Natural killer cell (primary cell): ENCODE measurements at regions not wholly inside any gene's neighbourhood (a gene's known extent, or its start where the extent isn't known, plus 50 kb on each side); places are given as distances from the start of the nearest gene placed in this dataset.

Experiments used
- ATAC-seq, 3 donors: fragments of 150-1000 bp in 2 of 3; fragments of 200-7000 bp in 1 of 3; cut with Tn5 transposase; 1 replicate in 1 of 3; 2 replicates in 2 of 3; pipeline ENCODE4 v1.10.0; 2021; ENCODE audit warnings: mild to moderate bottlenecking in 2 of 3, moderate library complexity in 2 of 3
- DNase-seq, 2 donors: peaks; one replicate each; pipeline versions ENCODE4 v3.0.0 to v3.0.0-alpha.2; 2013 to 2021; ENCODE audit warnings: mixed read lengths in 1 of 2
- H3K27ac ChIP-seq: one replicate; pipeline ENCODE4 v1.5.1; 2013; ENCODE audit warnings: mild to moderate bottlenecking, low read length
- H3K27me3 ChIP-seq: one replicate; pipeline ENCODE4 v1.6.1; 2013; ENCODE audit warnings: low read length; ENCODE audit not compliant: control insufficient read depth, insufficient read depth
- H3K36me3 ChIP-seq: one replicate; pipeline ENCODE4 v1.6.1; 2013; ENCODE audit warnings: low read length; ENCODE audit not compliant: control insufficient read depth, insufficient read depth
- H3K4me1 ChIP-seq: one replicate; pipeline ENCODE4 v1.6.1; 2013; ENCODE audit warnings: low read length; ENCODE audit not compliant: control insufficient read depth, insufficient read depth
- H3K4me3 ChIP-seq: one replicate; pipeline ENCODE4 v1.5.1; 2013; ENCODE audit warnings: low read length
- H3K9me3 ChIP-seq: one replicate; pipeline ENCODE4 v1.6.1; 2013; ENCODE audit warnings: low read length; ENCODE audit not compliant: control insufficient read depth, insufficient read depth
- H3K27ac Mint-ChIP-seq, 2 donors: one replicate each; pipeline ENCODE4 v1.8.0; 2022; ENCODE audit warnings: mild to moderate bottlenecking in 2 of 2, mixed read lengths in 2 of 2, moderate library complexity in 1 of 2
- H3K27me3 Mint-ChIP-seq, 2 donors: one replicate each; pipeline ENCODE4 v1.8.0; 2022; ENCODE audit warnings: low read depth in 2 of 2, mixed read lengths in 2 of 2
- H3K36me3 Mint-ChIP-seq: one replicate; pipeline ENCODE4 v1.8.0; 2022; ENCODE audit warnings: mixed read lengths
- H3K4me1 Mint-ChIP-seq, 2 donors: one replicate each; pipeline ENCODE4 v1.8.0; 2022; ENCODE audit warnings: mixed read lengths in 2 of 2
- H3K4me3 Mint-ChIP-seq: one replicate; pipeline ENCODE4 v1.8.0; 2022; ENCODE audit warnings: mild to moderate bottlenecking, moderate library complexity, mixed read lengths
- H3K9me3 Mint-ChIP-seq, 2 donors: one replicate each; pipeline ENCODE4 v1.8.0; 2022; ENCODE audit warnings: mixed read lengths in 2 of 2
- WGBS: methylation state at CpG from one replicate; pipeline ENCODE4 v1.1.7; 2013; ENCODE audit warnings: missing lambda C conversion rate; ENCODE audit not compliant: insufficient coverage; 5-methylcytosine and 5-hydroxymethylcytosine counted together
- intact Hi-C: fragments of 100-400 bp; cut with micrococcal nuclease; formaldehyde crosslinking; loops from one replicate; pipeline ENCODE4 v1.14.2; 2022
- TF ChIP-seq, protein P1 (sequence below): fragments of 200-600 bp; IDR thresholded peaks from one replicate; pipeline ENCODE4 v1.8.0; 2022; ENCODE audit warnings: antibody characterized with exemption

DNA sequence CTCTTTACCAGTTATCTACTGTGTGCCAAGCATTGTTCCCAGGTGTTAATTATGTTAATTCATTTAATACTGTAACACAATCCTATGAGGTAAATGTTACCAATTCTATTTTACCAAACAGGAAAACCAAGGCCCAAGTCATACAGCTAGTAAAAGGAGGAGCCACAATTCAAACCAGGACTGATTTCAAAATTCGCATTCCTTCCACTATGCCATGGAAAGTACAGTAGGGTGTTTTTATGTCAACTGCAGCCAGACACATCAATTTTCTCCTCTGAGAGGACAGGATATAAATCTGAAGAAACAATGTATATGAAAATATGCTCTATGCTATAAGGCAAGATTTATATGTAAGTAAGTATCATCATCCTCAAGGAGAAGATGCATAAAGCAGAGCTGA lies 104.3 kb downstream of the RPL27A start:
- no peak for ATAC-seq
- TF ChIP-seq, protein P1, sequence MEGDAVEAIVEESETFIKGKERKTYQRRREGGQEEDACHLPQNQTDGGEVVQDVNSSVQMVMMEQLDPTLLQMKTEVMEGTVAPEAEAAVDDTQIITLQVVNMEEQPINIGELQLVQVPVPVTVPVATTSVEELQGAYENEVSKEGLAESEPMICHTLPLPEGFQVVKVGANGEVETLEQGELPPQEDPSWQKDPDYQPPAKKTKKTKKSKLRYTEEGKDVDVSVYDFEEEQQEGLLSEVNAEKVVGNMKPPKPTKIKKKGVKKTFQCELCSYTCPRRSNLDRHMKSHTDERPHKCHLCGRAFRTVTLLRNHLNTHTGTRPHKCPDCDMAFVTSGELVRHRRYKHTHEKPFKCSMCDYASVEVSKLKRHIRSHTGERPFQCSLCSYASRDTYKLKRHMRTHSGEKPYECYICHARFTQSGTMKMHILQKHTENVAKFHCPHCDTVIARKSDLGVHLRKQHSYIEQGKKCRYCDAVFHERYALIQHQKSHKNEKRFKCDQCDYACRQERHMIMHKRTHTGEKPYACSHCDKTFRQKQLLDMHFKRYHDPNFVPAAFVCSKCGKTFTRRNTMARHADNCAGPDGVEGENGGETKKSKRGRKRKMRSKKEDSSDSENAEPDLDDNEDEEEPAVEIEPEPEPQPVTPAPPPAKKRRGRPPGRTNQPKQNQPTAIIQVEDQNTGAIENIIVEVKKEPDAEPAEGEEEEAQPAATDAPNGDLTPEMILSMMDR, result no peak
- intact Hi-C loops, result no loop called here
- Mint-ChIP-seq H3K9me3 (no peaks in the 10 kb centered on the region), H3K27me3 (peaks cover 0 to 9% of the 10 kb centered on the region in 2 donors), H3K27ac (peak overlapping the region in 1 of 2 donors; percentile 37), H3K36me3 (no peaks in the 10 kb centered on the region), H3K4me3 (no peak overlapping the region), H3K4me1 (peaks cover 13 to 20% of the 10 kb centered on the region in 2 donors)
- Histone ChIP-seq H3K4me3 (no peak overlapping the region), H3K27me3 (no peaks in the 10 kb centered on the region), H3K36me3 (no peaks in the 10 kb centered on the region), H3K4me1 (no peaks in the 10 kb centered on the region), H3K27ac (no peak overlapping the region), H3K9me3 (no peaks in the 10 kb centered on the region)
- no CpG with 5 or more reads among the region's 1 CpG for WGBS
- DNase-seq, result no peak

DNA sequence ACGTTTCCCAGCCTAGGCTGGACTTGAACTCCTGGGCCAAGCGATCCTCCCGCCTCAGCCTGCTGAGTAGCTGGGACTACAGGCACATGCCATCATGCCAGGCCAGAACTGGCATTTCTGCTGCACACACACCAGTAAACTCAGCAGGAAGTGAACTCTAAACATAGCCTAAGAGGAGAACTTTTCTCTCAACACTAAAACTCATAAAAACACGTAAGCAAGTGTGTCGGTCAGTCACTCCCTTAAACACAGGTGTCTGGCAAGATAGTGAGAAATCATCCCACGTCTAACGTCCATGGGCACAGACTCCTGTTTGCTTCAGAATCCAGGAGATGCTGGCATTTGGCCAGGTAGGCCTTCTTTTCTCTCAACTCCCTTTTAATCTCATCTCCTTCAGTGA lies 104.8 kb downstream of the RPL27A start:
- Histone ChIP-seq H3K27me3 (no peaks in the 10 kb centered on the region), H3K4me1 (no peaks in the 10 kb centered on the region), H3K9me3 (no peaks in the 10 kb centered on the region), H3K27ac (no peak overlapping the region), H3K4me3 (no peak overlapping the region), H3K36me3 (no peaks in the 10 kb centered on the region)
- Mint-ChIP-seq H3K36me3 (no peaks in the 10 kb centered on the region), H3K9me3 (no peaks in the 10 kb centered on the region), H3K27ac (peak overlapping the region; percentile 4 to 37), H3K27me3 (peaks cover 0 to 9% of the 10 kb centered on the region in 2 donors), H3K4me3 (no peak overlapping the region), H3K4me1 (peaks cover 13 to 20% of the 10 kb centered on the region in 2 donors)
- intact Hi-C loops, result no loop called here
- no peak for DNase-seq
- TF ChIP-seq, protein P1, result no peak
- 72% methylated on average over 7 of the region's 7 CpGs for whole genome bisulfite sequencing
- ATAC-seq, result no peak

- 67% methylated on average over 2 of the region's 2 CpGs for WGBS
- Mint-ChIP-seq H3K4me1 (peaks cover 13 to 20% of the 10 kb centered on the region in 2 donors), H3K27ac (peak overlapping the region in 1 of 2 donors; percentile 35), H3K36me3 (no peaks in the 10 kb centered on the region), H3K27me3 (peaks cover 0 to 4% of the 10 kb centered on the region in 2 donors), H3K4me3 (peak overlapping the region; percentile 10), H3K9me3 (no peaks in the 10 kb centered on the region)
- H3K9me3 ChIP-seq, result no peaks in the 10 kb centered on the region
- H3K27me3 ChIP-seq, result no peaks in the 10 kb centered on the region
- H3K4me3 ChIP-seq, result no peak overlapping the region
- no peaks in the 10 kb centered on the region for H3K36me3 ChIP-seq
- intact Hi-C loops, result no loop called here
- ATAC-seq (no peak), DNase-seq (no peak)
- H3K4me1 ChIP-seq, result no peaks in the 10 kb centered on the region
- no peak overlapping the region for H3K27ac ChIP-seq
- TF ChIP-seq, protein P1, result no peak
These were observed 106.0 kb downstream of the RPL27A start for GRCh38 chr11:8788616-8789015.

DNA sequence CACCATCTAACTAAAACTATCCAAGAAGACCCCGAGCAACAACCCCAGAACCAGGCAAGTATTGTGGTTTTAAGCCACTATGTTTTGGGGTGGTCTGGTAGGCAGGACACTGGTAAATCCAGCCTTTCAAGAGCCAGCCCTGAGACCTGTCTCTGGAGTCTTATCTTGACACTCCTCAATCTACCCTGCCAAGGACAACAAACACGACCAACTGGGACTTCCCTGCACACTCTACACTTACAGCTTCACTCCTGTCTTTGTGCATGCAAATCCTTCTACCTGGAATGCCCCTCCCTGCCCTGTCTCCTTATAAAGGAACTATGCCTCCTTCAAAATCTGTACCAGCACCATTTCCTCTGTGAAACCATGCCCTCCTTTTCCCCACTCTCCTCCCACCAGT lies 107.3 kb downstream of the RPL27A start:
- no peaks in the 10 kb centered on the region for H3K9me3 Mint-ChIP-seq
- intact Hi-C loops, result no loop called here
- 53% methylated on average over 1 of the region's 2 CpGs for WGBS

More for the DNA sequence above, 107.3 kb downstream of the RPL27A start:
- Histone ChIP-seq H3K4me1 (no peaks in the 10 kb centered on the region), H3K27me3 (no peaks in the 10 kb centered on the region), H3K9me3 (no peaks in the 10 kb centered on the region), H3K36me3 (no peaks in the 10 kb centered on the region), H3K4me3 (no peak overlapping the region), H3K27ac (no peak overlapping the region)
- Mint-ChIP-seq H3K4me3 (no peak overlapping the region), H3K36me3 (no peaks in the 10 kb centered on the region), H3K27ac (peak overlapping the region in 1 of 2 donors; percentile 30), H3K27me3 (no peaks in the 10 kb centered on the region), H3K4me1 (peaks cover 13 to 20% of the 10 kb centered on the region in 2 donors)
- ATAC-seq (no peak), DNase-seq (no peak)
- TF ChIP-seq, protein P1, result no peak
